ENCODE measurements at regions not wholly inside any gene's neighbourhood (a gene's known extent, or its start where the extent isn't known, plus 50 kb on each side); places are given as distances from the start of the nearest gene placed in this dataset.

DNA sequence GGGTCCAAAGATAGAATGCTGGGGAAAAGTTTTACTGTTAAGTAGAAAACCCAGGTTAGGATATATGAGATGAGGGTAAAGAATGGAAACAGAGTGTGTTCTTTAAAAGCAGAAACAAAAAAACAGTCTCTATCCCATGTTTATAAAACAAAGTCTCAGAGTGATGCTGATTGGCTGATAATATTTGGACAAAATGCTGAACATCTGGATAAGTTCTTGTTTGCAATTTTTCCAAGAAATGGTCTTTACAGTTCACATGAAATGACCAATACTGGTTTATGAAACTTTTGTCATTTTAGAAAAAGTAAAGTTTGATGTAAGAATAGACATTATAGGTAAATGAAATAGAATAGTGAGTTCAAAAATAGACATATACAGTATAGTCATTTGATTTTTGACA lies 96.2 kb upstream of the EYS start:
- ATAC-seq (ENCODE audit: low FRiP score), result no peak
- TF ChIP-seq, protein P1, sequence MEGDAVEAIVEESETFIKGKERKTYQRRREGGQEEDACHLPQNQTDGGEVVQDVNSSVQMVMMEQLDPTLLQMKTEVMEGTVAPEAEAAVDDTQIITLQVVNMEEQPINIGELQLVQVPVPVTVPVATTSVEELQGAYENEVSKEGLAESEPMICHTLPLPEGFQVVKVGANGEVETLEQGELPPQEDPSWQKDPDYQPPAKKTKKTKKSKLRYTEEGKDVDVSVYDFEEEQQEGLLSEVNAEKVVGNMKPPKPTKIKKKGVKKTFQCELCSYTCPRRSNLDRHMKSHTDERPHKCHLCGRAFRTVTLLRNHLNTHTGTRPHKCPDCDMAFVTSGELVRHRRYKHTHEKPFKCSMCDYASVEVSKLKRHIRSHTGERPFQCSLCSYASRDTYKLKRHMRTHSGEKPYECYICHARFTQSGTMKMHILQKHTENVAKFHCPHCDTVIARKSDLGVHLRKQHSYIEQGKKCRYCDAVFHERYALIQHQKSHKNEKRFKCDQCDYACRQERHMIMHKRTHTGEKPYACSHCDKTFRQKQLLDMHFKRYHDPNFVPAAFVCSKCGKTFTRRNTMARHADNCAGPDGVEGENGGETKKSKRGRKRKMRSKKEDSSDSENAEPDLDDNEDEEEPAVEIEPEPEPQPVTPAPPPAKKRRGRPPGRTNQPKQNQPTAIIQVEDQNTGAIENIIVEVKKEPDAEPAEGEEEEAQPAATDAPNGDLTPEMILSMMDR (IDR thresholded peaks at IDR 0.05), result no peak
- DNase-seq (ENCODE audit: low spot score), result no peak

DNA sequence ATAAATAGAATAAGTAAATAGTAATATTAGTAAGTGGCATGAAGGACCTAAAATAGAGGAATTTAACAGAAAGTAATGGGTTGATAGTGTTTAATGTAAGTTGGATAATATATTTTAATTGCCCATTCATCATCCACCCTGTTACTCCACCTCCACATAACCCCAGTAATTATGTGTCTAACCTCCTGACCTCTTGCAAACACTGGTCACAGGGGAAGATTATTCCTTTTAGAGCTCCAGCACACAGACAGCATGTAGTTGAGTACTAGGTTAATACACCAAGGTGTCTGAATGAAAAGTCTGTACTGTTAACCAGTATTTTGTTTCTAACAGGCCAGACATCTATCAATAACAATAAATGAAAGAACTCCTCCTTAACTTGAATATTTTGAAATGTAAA lies 92.4 kb upstream of the EYS start:
- TF ChIP-seq, protein P1 (IDR thresholded peaks at IDR 0.05), result no peak
- ATAC-seq (ENCODE audit: low FRiP score) (no peak), DNase-seq (ENCODE audit: low spot score) (no peak)

DNA sequence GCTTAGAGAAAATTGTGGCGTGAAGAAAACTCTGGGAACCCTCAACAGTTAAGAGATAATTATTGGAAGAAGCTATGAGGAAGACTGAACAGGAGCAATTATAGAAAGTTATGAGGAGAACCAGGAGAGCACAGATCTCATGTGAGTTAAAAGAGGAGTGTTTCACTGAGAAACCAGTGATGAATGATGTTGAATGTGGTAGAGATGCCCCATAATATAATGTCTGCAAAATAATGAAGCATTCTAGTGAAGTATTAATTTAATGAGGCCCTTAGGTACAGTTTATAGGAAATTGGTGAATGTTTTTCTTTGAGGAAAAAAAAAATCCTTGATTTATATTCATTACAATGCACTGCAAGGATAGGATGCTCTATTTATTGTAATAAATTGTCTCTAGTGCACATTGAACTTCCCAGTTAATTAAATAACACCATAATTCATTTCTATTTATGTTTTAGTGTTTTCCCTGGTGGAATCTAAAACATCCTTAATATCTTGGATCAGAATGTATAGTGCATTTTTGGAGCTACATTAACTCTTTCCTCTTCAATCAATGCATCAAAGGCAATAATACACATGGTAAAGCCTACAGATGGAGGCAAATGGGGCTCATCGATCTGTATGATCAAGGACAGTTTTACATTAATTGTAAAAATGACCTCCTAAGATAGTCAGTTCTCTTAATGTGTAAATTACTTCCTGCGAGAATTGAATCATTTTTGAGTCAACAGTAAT lies 91.4 kb upstream of the EYS start:
- ATAC-seq (ENCODE audit: low FRiP score) (no peak), DNase-seq (ENCODE audit: low spot score) (no peak)
- TF ChIP-seq, protein P1 (IDR thresholded peaks at IDR 0.05), result no peak

DNA sequence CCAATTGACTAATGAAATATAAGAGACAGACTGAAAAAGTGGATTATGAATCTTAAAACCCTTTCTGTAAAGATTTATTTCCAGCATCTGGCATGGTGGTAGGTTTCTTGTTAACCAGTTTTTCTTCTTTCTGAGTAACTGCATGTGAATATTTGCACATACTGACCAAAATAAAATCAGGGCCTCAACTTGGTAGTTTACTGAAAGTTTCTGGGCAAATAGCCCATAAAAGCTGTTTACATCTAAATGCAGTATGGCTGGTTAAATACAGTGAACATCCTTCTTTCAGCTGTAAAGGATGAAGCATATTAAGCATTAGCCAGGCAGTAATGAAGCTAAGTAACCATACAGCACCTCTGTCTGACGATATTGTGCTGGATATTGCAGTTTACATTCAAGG lies 83.6 kb upstream of the EYS start:
- DNase-seq (ENCODE audit: low spot score), result no peak
- no peak for ATAC-seq (ENCODE audit: low FRiP score)
- TF ChIP-seq, protein P1 (IDR thresholded peaks at IDR 0.05), result no peak

DNA sequence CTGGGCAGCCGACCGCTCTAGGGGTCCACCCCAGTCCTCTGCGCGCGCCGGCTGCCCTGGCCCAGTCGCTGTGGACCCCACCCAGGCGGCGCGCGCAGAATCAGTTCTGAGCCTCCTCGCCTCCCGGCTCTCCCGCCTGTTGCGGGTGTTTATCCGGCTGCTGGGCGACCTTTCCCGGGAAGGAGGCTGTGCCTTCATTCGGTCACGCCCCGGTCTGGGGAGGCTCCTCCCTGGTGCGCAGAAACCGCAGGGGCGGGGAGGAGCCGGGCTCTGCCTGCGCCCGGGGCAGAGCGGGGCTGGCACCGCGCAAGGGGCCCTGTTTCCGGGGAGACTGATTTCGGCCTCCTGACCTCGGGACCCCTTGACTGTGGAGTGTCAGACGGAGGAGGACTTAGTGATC lies 80.8 kb upstream of the EYS start:
- no peak for ATAC-seq (ENCODE audit: low FRiP score)
- TF ChIP-seq, protein P1 (IDR thresholded peaks at IDR 0.05), result no peak
- DNase-seq (ENCODE audit: low spot score), result no peak

DNA sequence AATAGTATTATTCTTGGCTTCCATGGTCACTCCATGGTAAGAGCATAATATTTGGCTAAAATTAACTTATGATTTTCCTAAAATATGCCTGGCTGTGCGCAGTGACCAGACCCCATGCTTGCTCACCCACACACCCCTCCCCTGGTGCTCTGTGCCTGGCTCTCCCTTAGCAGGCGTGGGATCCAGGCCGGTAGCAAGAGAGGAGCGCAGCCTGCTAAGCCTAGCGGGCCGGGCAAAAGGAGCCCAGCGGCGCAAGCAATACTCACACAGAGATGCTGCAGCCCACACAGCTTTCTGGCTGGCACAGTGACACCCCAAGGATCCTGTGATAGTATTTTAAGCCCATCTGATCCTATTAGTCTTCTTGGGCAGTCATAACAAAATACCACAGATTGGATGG lies 79.8 kb upstream of the EYS start:
- DNase-seq (ENCODE audit: low spot score) (no peak), ATAC-seq (ENCODE audit: low FRiP score) (no peak)
- TF ChIP-seq, protein P1 (IDR thresholded peaks at IDR 0.05), result no peak

DNA sequence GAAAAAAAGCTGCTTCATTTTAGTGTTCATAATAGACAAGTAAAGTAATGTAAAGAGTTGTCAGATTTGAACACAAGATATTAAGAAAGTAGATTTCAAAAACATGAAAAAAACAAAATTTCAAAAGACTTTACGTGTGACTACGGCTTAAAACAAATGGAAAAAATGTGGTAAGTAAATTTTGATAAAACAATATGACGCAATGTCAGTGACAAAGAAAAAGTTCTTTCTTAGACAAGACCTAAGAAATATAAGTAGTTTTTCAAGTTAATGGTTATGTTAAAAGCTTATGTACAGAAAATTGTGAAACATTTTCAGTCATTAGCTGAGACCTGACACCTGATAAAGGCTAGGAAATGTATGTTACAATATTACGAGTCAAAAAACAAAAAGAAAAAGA lies 73.7 kb upstream of the EYS start:
- TF ChIP-seq, protein P1 (IDR thresholded peaks at IDR 0.05), result no peak
- ATAC-seq (ENCODE audit: low FRiP score), result no peak
- DNase-seq (ENCODE audit: low spot score), result no peak
